ENCODE measurements at regions not wholly inside any gene's neighbourhood (a gene's known extent, or its start where the extent isn't known, plus 50 kb on each side); places are given as distances from the start of the nearest gene placed in this dataset.
"Not testable (repeated sequence)": the region's sequence is repeated elsewhere in the genome, so short reads cannot be mapped to it uniquely, and the experiment has no call there.

GRCh38 chr3:29004885-29005599 is 275.8 kb upstream of the RBMS3 start:
- DNase-seq (ENCODE audit: low read depth, low spot score) = no peak
- H3K27ac ChIP-seq = no peak overlapping the region
- no peaks in the 10 kb centered on the region for H3K9me3 ChIP-seq (ENCODE audit: low read depth, low read length)
- TF ChIP-seq POLR2AphosphoS5 (IDR thresholded peaks at IDR 0.05; ENCODE audit: borderline replicate concordance, low read depth, low read length) (no peak), EZH2 (IDR thresholded peaks at IDR 0.05) (no peak), FOXP2 (optimal IDR thresholded peaks at IDR 0.05; ENCODE audit: control extremely low read depth, extremely low read length, insufficient read depth) (no peak)
- H3K9ac ChIP-seq (ENCODE audit: insufficient read length) = no peak overlapping the region
- no peak overlapping the region for H3K4me3 ChIP-seq
- no peaks in the 10 kb centered on the region for H3K36me3 ChIP-seq (ENCODE audit: insufficient read depth, low read length)

GRCh38 chr3:29005862-29006261 is 275.0 kb upstream of the RBMS3 start:
- Histone ChIP-seq H3K36me3 (ENCODE audit: insufficient read depth, low read length) (no peaks in the 10 kb centered on the region), H3K9ac (ENCODE audit: insufficient read length) (no peak overlapping the region), H3K9me3 (ENCODE audit: low read depth, low read length) (no peaks in the 10 kb centered on the region), H3K4me3 (no peak overlapping the region), H3K27ac (no peak overlapping the region)
- no peak for DNase-seq (ENCODE audit: low read depth, low spot score)
- TF ChIP-seq POLR2AphosphoS5 (IDR thresholded peaks at IDR 0.05; ENCODE audit: borderline replicate concordance, low read depth, low read length) (no peak), FOXP2 (optimal IDR thresholded peaks at IDR 0.05; ENCODE audit: control extremely low read depth, extremely low read length, insufficient read depth) (no peak), EZH2 (IDR thresholded peaks at IDR 0.05) (no peak)

GRCh38 chr3:29011441-29011840 is 269.4 kb upstream of the RBMS3 start:
- Histone ChIP-seq H3K4me3 (no peak overlapping the region), H3K9me3 (ENCODE audit: low read depth, low read length) (no peaks in the 10 kb centered on the region), H3K27ac (no peak overlapping the region), H3K36me3 (ENCODE audit: insufficient read depth, low read length) (no peaks in the 10 kb centered on the region), H3K9ac (ENCODE audit: insufficient read length) (no peak overlapping the region)
- no peak for DNase-seq (ENCODE audit: low read depth, low spot score)
- TF ChIP-seq POLR2AphosphoS5 (IDR thresholded peaks at IDR 0.05; ENCODE audit: borderline replicate concordance, low read depth, low read length) (no peak), FOXP2 (optimal IDR thresholded peaks at IDR 0.05; ENCODE audit: control extremely low read depth, extremely low read length, insufficient read depth) (no peak), EZH2 (IDR thresholded peaks at IDR 0.05) (no peak)

GRCh38 chr3:29011966-29012365 is 268.9 kb upstream of the RBMS3 start:
- Histone ChIP-seq H3K9ac (ENCODE audit: insufficient read length) (no peak overlapping the region), H3K4me3 (no peak overlapping the region), H3K36me3 (ENCODE audit: insufficient read depth, low read length) (no peaks in the 10 kb centered on the region), H3K9me3 (ENCODE audit: low read depth, low read length) (no peaks in the 10 kb centered on the region), H3K27ac (no peak overlapping the region)
- TF ChIP-seq POLR2AphosphoS5 (IDR thresholded peaks at IDR 0.05; ENCODE audit: borderline replicate concordance, low read depth, low read length) (no peak), FOXP2 (optimal IDR thresholded peaks at IDR 0.05; ENCODE audit: control extremely low read depth, extremely low read length, insufficient read depth) (no peak), EZH2 (IDR thresholded peaks at IDR 0.05) (no peak)
- DNase-seq (ENCODE audit: low read depth, low spot score) = no peak

- Histone ChIP-seq H3K27ac (no peak overlapping the region), H3K4me3 (no peak overlapping the region), H3K36me3 (ENCODE audit: insufficient read depth, low read length) (no peaks in the 10 kb centered on the region), H3K9me3 (ENCODE audit: low read depth, low read length) (no peaks in the 10 kb centered on the region), H3K9ac (ENCODE audit: insufficient read length) (no peak overlapping the region)
- no peak for TF ChIP-seq EZH2 (IDR thresholded peaks at IDR 0.05)
- no peak for TF ChIP-seq POLR2AphosphoS5 (IDR thresholded peaks at IDR 0.05; ENCODE audit: borderline replicate concordance, low read depth, low read length)
- no peak for TF ChIP-seq FOXP2 (optimal IDR thresholded peaks at IDR 0.05; ENCODE audit: control extremely low read depth, extremely low read length, insufficient read depth)
- no peak for DNase-seq (ENCODE audit: low read depth, low spot score)
Observed at GRCh38 chr3:29022976-29023375, 257.9 kb upstream of the RBMS3 start.

GRCh38 chr3:29026286-29026685 is 254.6 kb upstream of the RBMS3 start:
- TF ChIP-seq EZH2 (IDR thresholded peaks at IDR 0.05) (no peak), POLR2AphosphoS5 (IDR thresholded peaks at IDR 0.05; ENCODE audit: borderline replicate concordance, low read depth, low read length) (no peak), FOXP2 (optimal IDR thresholded peaks at IDR 0.05; ENCODE audit: control extremely low read depth, extremely low read length, insufficient read depth) (no peak)
- Histone ChIP-seq H3K36me3 (ENCODE audit: insufficient read depth, low read length) (no peaks in the 10 kb centered on the region), H3K9me3 (ENCODE audit: low read depth, low read length) (no peaks in the 10 kb centered on the region), H3K9ac (ENCODE audit: insufficient read length) (no peak overlapping the region), H3K4me3 (no peak overlapping the region), H3K27ac (no peak overlapping the region)
- no peak for DNase-seq (ENCODE audit: low read depth, low spot score)

- H3K4me3 ChIP-seq = no peak overlapping the region
- no peaks in the 10 kb centered on the region for H3K9me3 ChIP-seq (ENCODE audit: low read depth, low read length)
- no peak for DNase-seq (ENCODE audit: low read depth, low spot score)
- H3K9ac ChIP-seq (ENCODE audit: insufficient read length) = no peak overlapping the region
- H3K27ac ChIP-seq = no peak overlapping the region
- H3K36me3 ChIP-seq (ENCODE audit: insufficient read depth, low read length) = no peaks in the 10 kb centered on the region
- TF ChIP-seq POLR2AphosphoS5 (IDR thresholded peaks at IDR 0.05; ENCODE audit: borderline replicate concordance, low read depth, low read length) = no peak
Observed at GRCh38 chr3:29026959-29027358, 253.9 kb upstream of the RBMS3 start.

GRCh38 chr3:29031175-29031574 is 249.7 kb upstream of the RBMS3 start:
- H3K4me3 ChIP-seq; H3K27ac ChIP-seq; DNase-seq (ENCODE audit: low read depth, low spot score); H3K9ac ChIP-seq (ENCODE audit: insufficient read length); H3K36me3 ChIP-seq (ENCODE audit: insufficient read depth, low read length); H3K9me3 ChIP-seq (ENCODE audit: low read depth, low read length): not testable (repeated sequence)

GRCh38 chr3:29033511-29033910 is 247.4 kb upstream of the RBMS3 start:
- Histone ChIP-seq H3K36me3 (ENCODE audit: insufficient read depth, low read length) (no peaks in the 10 kb centered on the region), H3K27ac (no peak overlapping the region), H3K9me3 (ENCODE audit: low read depth, low read length) (no peaks in the 10 kb centered on the region), H3K4me3 (no peak overlapping the region), H3K9ac (ENCODE audit: insufficient read length) (no peak overlapping the region)
- DNase-seq (ENCODE audit: low read depth, low spot score) = no peak
- TF ChIP-seq EZH2 (IDR thresholded peaks at IDR 0.05) (no peak), POLR2AphosphoS5 (IDR thresholded peaks at IDR 0.05; ENCODE audit: borderline replicate concordance, low read depth, low read length) (no peak), FOXP2 (optimal IDR thresholded peaks at IDR 0.05; ENCODE audit: control extremely low read depth, extremely low read length, insufficient read depth) (no peak)

Measured in SK-N-MC (cell line).